ENCODE measurements at regions not wholly inside any gene's neighbourhood (a gene's known extent, or its start where the extent isn't known, plus 50 kb on each side); places are given as distances from the start of the nearest gene placed in this dataset.

GRCh38 chr9:14433351-14434157 is 119.6 kb upstream of the NFIB start:
- TF ChIP-seq L3MBTL2 (conservative IDR thresholded peaks at IDR 0.05), result no peak
- TF ChIP-seq LEF1 (IDR thresholded peaks at IDR 0.05; ENCODE audit: borderline replicate concordance), result no peak
- no peak for TF ChIP-seq FOXK2 (IDR thresholded peaks at IDR 0.05)
- no peak for TF ChIP-seq CTBP1 (IDR thresholded peaks at IDR 0.05; ENCODE audit: borderline replicate concordance)
- TF ChIP-seq SP1 (IDR thresholded peaks at IDR 0.05), result no peak
- no peak for TF ChIP-seq TARDBP (IDR thresholded peaks at IDR 0.05)
- TF ChIP-seq PKNOX1 (IDR thresholded peaks at IDR 0.05), result no peak
- no peak for TF ChIP-seq BHLHE40 (IDR thresholded peaks at IDR 0.05; ENCODE audit: borderline replicate concordance)
- TF ChIP-seq HDGF (IDR thresholded peaks at IDR 0.05; ENCODE audit: borderline replicate concordance), result no peak

All from HEK293T (cell line).